HG03025 (cell line): ENCODE measurements at regions not wholly inside any gene's neighbourhood (a gene's known extent, or its start where the extent isn't known, plus 50 kb on each side); places are given as distances from the start of the nearest gene placed in this dataset.
"Not testable (repeated sequence)": the region's sequence is repeated elsewhere in the genome, so short reads cannot be mapped to it uniquely, and the experiment has no call there.

Experiments used
- ATAC-seq: cut with Tn5 transposase; IDR thresholded peaks from one replicate; pipeline ENCODE4 v1.9.1; 2021; ENCODE audit warnings: mild to moderate bottlenecking, moderate library complexity; ENCODE audit not compliant: unreplicated experiment, low FRiP score

GRCh38 chr12:124070394-124071074 is 97.5 kb downstream of the ZNF664 start:
- ATAC-seq: not testable (repeated sequence)

DNA sequence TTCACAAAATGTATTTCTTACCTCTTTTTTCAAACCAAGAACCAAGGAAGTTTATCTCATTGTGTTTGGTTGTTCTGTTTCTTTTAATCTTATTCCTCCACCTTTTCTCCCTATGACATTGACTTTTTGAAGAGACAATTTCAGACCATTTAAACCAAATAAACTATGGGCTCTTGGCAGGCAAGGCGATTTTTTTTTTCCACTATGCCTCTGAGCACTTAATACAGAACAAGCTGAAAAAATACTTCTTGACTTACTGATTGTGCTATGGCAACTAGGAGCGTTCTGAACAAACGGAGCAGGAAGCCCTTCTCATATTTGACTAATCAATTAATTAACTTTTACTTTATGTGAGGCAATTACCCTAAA is 98.0 kb downstream of the ZNF664 start:
- no peak for ATAC-seq

DNA sequence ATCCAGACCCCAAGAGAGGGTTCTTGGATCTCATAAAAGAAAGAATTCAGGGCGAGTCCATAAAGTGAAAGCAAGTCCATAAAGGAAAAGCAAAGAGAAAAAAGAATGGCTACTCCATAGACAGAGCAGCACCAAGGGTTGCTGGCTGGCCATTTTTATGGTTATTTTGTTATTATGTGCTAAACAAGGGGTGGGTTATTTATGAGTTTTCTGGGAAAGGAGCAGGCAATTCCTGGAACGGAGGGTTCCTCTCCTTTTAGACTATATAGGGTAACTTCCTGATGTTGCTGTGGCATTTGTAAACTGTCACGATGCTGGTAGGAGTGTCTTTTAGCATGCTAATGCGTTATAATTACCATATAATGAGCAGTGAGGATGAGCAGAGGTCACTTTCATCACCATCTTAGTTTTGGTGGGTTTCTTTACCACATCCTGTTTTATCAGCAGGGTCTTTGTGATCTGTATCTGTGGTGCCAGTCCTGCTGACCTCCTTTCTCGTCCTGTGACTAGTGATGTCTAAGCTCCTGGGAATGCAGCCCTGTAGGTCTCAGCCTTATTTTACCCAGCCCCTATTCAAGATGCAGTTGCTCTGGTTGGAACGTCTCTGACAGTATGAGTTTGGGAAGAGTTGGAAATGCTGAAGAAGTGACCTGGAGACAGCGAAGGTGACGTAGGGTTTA is 100.5 kb downstream of the ZNF664 start:
- no peak for ATAC-seq

GRCh38 chr12:124075841-124076240 is 102.8 kb downstream of the ZNF664 start:
- ATAC-seq: no peak

DNA sequence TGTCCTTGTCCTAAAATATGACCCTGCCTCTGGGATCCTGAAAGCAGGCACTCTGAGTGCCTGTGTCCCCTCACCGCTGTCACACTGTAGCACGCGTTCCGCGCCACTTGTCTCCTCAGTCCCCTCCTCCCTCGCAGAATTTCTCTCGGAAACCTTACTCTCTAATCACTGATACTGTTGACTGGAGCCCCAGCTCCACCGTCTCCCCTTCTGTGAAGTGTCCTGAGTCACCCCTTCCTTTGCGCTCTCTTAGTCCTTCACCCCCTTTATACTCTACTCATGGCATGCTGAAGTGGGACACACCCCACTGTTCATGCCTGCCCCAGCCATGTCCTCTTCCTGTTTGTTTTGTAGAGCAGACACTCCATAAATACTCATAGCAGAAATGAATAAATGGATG is 104.7 kb downstream of the ZNF664 start:
- ATAC-seq: no peak

- ATAC-seq: no peak
These were observed 105.8 kb downstream of the ZNF664 start for GRCh38 chr12:124078800-124079199.

DNA sequence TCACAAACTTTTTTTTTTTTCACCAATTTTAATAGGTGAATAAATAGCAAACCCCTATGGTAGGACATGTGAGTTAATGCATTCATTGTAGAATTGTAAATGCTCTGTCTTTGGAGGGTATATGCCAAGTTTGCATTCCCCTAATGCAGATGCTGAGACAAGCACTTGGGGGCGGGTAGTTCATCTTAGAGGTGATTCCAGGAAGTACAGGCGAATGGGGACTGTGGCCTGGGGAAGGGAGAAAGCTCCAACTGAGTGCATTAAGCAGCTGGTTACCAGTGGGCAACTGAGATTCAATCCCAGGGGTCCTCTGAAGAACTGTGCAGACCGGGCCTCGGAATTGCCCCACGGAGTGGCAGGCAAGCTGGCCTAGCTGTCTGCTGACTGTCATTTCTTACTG is 107.6 kb downstream of the ZNF664 start:
- no peak for ATAC-seq

- ATAC-seq: no peak
These were observed 109.0 kb downstream of the ZNF664 start for GRCh38 chr12:124082012-124082411.

DNA sequence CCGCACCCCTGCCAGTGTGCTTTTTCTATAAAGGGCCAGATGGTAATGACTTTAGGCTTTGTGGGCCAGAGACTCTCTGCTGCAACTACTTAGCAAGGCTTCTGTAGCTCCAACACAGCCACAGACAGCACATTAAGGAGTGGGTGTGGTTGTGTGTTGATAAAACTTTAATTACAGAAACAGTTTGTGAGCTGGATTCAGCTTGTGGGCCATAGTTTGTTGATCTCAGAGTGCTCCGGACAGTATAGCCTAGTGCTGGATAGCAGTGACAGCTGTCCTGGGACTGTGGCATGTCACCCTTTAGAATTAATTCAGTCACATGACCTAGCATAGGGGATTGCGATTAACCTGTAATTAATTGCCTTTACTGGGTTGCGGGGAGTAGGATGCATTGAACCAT is 109.7 kb downstream of the ZNF664 start:
- ATAC-seq: no peak

GRCh38 chr12:124083708-124084107 is 110.7 kb downstream of the ZNF664 start:
- no peak for ATAC-seq

DNA sequence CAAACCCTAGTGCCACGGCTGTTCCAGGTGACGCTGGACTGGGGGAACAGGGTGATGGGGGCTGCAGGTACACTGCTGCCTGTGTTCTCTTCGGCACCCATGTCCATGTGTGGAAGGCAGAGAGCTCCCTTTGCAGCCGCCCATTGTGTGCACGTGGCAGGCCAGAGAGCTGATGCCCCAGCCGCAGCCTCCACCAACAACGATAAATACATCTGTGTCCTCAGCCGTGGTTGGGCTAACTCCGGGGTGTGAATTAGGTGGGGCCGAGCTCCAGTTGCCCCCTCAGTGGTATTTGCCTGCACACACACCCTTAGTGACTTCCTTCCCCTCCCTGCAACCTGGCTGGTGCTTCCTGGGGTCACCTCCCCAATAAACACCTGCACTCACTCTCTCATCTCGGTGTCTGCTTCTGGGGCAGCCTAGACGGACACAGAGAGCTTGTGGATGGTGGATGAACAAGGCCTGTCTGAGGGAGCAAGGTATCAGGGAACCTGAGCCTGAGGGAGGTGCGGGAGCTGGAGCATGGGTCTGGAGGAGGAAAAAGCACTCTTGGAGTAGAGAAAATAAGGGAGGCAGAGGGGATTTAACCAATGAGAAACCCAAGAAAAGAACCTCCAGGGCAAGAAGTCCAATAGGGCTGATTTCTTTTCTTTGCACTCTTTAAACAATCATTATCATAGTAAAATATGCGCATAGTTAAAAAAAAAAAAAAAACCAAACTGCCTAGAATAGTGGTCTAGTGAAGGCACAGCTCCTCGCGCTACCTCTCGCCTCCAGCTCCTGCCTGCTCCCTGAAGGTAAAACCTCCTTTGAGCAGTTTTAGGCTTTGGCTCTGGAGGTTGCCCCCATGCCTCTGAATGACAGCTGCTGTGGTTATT is 112.6 kb downstream of the ZNF664 start:
- no peak for ATAC-seq

DNA sequence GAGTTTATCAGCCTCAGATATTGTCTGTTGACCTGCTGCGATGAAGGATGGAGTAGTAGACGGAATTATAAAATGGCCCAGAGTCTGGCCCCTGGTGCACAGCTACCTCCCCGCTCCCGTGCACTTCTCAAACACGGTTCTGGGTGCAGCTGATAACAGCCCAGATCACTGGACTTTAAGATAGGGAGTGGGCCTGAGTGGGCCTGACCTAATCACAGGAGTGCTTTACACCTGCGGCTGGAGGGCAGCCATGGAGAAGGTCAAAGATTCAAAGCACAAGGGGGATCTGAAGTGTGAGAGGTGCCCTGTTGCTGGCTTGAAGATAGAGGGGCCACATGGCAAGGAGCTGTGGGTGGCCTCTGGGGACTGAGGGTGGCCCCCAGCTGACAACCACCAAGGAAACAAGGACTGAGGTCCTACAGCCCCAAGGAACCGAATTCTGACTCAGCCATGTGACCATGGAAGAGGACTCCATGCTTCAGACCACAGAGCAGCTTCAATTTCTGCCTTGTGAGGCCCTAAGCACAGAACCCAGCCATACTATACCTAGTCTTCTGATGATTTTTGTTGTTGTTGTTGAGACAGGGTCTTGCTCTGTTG is 113.4 kb downstream of the ZNF664 start:
- ATAC-seq: no peak

- ATAC-seq: no peak
These were observed 114.4 kb downstream of the ZNF664 start for GRCh38 chr12:124087266-124088051.

DNA sequence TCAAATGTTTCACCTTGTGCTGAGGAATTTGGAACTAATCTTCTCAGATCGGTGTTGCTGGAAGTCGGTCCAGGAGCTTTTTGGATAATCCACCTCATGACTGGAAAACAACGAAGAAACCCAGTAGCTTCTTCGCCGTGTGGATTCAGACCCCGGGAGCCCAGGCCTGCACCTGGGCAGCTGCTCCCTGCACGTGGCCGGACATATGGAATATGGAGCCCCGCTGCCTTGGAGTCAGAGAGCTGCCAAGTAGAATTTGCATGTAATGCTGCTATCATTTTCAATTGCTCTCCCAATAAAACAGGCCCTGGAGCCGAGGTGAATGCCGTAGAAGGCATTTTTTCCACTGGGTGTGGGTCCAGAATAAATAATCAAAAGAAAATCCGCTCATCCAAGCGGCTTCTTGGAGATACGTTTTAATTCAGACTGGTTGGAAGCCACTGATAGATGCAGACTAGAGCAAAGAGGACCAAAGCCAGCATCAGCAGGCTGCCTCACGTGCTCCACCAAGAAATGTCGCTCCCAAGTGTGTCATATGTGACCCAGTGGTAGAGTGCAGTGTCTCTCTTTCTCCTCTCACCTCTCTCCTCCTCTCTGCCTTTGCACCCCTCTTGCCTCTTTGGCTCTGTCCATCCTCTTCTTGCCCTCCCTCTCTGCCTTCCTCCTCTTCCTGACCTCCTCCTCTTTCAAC is 115.3 kb downstream of the ZNF664 start:
- ATAC-seq: no peak

GRCh38 chr12:124089181-124089914 is 116.3 kb downstream of the ZNF664 start:
- not testable (repeated sequence) for ATAC-seq

DNA sequence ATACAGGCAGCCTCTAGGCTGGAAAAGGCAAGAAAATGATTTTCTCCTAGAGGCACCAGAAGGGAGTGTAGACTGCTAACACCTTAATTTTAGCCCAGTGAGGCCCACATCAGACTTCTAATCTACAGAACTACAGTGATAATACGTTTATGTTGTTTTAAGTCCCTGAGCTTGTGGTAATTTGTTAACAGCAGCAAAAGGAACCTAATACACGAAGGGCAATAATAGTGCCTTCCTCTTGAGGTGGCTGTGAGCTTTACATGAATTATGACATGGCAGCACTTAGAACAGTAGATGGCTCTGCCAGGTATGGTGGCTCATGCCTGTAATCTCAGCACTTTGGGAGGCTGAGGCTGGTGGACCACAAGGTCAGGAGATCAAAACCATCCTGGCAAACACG is 118.8 kb downstream of the ZNF664 start:
- ATAC-seq: no peak

DNA sequence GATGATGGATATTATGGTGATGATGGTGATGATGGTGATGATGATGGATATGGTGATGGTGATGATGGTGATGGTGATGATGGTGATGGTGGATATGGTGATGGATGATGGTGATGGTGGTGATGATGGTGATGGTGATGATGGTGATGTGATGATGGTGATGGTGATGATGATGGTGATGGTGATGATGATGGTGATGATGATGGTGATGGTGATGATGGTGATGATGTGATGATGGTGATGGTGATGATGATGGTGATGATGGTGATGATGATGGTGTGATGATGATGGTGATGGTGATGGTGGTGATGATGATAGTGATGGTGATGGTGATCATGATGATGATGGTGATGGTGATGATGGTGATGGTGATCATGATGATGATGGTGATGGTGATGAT is 119.5 kb downstream of the ZNF664 start:
- ATAC-seq: not testable (repeated sequence)

DNA sequence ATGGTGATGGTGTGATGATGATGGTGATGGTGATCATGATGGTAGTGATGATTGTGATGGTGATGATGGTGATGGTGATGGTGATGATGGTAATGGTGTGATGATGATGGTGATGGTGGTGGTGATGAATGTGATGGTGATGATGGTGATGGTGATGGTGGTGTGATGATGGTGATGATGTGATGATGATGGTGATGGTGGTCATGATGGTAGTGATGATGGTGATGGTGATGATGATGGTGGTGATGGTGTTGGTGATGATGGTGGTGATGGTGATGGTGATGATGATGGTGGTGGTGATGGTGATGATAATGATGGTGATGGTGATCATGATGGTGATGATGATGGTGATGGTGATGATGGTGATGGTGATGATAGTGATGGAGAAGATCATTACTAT is 120.3 kb downstream of the ZNF664 start:
- no peak for ATAC-seq

DNA sequence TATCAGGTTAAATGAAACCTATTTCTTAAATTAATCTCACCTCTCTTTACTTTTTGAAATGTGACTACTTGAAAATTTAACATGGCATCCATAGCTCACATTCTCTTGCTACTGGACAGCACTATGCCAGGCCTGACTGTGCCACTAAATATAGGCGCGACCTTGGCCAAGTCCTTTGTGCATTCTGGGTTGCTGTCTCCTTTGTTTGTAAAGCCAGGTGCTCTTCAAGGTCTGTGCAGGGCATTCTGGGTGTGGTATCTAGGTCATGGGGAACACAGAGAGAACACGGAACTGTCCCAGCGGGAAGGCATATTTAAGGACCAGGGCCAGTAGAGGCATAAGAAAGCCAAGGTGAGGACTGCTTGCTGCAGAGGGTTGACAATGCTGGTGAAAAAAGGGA is 121.2 kb downstream of the ZNF664 start:
- no peak for ATAC-seq
